ENCODE measurements at regions not wholly inside any gene's neighbourhood (a gene's known extent, or its start where the extent isn't known, plus 50 kb on each side); places are given as distances from the start of the nearest gene placed in this dataset.

DNA sequence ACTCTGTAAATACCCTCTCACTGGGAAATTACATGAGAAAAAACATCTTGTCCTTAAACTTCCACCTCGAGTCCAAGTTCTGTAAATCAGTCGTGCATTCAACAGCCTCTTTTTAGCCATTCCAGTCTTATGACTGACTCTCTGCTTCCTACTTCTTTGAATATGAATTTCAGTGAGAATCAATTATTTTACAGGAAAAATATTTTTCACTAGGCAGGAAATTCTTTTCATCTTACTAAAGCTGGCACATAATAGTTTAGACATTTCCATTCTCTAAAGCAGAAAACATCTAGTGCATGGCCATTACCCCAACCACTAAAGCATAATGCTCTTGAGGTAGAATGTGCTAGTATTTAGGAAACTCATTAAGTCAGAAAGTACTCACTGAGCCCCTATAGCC lies 565.7 kb upstream of the FAT1 start:
- in situ Hi-C loops (cut with HindIII; ENCODE audit: low pct_ligation_motif_present, low sequenced_read_pairs), result no loop called here
- TF ChIP-seq, protein P1, sequence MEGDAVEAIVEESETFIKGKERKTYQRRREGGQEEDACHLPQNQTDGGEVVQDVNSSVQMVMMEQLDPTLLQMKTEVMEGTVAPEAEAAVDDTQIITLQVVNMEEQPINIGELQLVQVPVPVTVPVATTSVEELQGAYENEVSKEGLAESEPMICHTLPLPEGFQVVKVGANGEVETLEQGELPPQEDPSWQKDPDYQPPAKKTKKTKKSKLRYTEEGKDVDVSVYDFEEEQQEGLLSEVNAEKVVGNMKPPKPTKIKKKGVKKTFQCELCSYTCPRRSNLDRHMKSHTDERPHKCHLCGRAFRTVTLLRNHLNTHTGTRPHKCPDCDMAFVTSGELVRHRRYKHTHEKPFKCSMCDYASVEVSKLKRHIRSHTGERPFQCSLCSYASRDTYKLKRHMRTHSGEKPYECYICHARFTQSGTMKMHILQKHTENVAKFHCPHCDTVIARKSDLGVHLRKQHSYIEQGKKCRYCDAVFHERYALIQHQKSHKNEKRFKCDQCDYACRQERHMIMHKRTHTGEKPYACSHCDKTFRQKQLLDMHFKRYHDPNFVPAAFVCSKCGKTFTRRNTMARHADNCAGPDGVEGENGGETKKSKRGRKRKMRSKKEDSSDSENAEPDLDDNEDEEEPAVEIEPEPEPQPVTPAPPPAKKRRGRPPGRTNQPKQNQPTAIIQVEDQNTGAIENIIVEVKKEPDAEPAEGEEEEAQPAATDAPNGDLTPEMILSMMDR (IDR thresholded peaks at IDR 0.05; ENCODE audit: low read depth, low read length, missing control alignments), result no peak

DNA sequence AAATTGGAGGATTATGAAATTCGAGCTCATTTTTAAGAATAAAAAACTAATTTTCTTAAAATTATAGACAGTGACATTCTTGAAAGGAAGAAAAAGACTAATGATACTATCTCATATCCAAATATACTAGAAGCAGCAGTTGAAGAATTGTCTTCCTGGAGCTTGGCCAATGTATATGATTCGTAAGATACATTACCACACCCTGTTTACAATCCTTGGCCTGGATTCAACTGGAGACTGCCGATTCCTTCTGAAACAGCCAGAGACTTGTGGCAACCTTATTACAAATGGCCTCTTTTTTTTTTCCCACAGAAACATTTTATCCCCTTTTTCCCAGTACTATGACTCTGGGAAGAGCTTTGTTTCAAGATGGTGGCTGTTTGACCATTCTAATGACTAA lies 571.2 kb upstream of the FAT1 start:
- DNase-seq, result no peak
- no peak overlapping the region for H3K4me3 ChIP-seq (ENCODE audit: low read depth, low read length)
- TF ChIP-seq, protein P1 (IDR thresholded peaks at IDR 0.05; ENCODE audit: low read depth, low read length, missing control alignments), result no peak
- in situ Hi-C loops (cut with HindIII; ENCODE audit: low pct_ligation_motif_present, low sequenced_read_pairs), result no loop called here
- no peaks in the 10 kb centered on the region for H3K36me3 ChIP-seq (replicated peaks)
- H3K27me3 ChIP-seq (replicated peaks), result no peaks in the 10 kb centered on the region
- no peak overlapping the region for H3K27ac ChIP-seq

More for the DNA sequence above, 565.7 kb upstream of the FAT1 start:
- no peaks in the 10 kb centered on the region for H3K36me3 ChIP-seq (replicated peaks)
- DNase-seq, result no peak
- no peak overlapping the region for H3K27ac ChIP-seq
- no peaks in the 10 kb centered on the region for H3K27me3 ChIP-seq (replicated peaks)
- H3K4me3 ChIP-seq (ENCODE audit: low read depth, low read length), result no peak overlapping the region

DNA sequence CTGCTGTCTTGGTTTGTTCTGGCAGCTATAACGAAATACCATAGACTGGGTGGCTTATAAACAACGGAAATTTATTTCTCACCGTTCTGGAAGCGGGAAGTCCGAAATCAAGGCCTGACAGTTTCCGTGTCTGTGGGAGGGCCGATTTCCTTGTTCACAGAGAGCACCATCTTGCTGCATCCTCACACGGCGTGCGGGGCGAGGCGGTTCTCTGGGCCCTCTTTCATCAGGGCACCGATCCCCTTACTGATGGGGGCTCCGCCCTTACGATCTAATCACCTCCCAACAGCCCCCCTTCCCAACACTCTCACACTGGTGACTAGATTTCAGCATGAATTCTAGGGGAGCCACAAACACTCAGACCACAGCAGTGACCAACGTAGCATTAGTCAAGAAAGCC lies 578.3 kb upstream of the FAT1 start:
- in situ Hi-C loops (cut with HindIII; ENCODE audit: low pct_ligation_motif_present, low sequenced_read_pairs), result no loop called here
- DNase-seq, result no peak
- TF ChIP-seq, protein P1 (IDR thresholded peaks at IDR 0.05; ENCODE audit: low read depth, low read length, missing control alignments), result no peak

DNA sequence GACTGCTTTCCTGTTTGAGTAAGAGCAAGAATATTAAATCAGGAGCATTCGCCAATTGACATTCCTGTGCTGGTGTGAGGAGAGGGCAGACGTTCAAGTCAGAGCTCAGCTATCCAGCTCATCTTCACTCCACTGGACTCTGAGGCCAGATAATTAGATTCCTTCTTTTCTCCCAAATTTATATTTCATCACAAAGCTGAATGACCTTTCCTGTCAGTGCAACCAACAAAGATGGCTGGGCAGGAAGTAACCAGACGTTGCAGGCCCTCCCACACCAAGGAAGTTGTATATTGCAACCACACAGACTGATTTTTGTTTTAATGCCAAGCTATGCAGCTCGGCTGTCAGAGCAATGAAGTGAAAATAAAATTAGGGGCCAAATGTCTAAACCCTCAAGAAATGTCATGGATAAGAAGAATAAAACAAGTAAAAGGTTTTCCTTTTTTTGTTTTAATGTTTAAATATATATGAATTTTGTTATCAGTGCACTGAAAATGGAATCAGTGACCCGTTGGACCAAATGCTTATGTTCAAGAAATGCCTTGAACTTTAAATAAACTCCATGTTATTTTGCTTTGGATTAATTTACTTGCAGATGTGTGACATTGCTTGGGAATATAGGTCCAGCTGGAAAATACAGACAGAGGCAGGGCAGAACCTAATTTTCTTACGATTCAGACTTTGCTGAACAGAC lies 578.9 kb upstream of the FAT1 start:
- H3K4me3 ChIP-seq (ENCODE audit: low read depth, low read length), result no peak overlapping the region
- H3K27ac ChIP-seq, result no peak overlapping the region
- H3K27me3 ChIP-seq (replicated peaks), result no peaks in the 10 kb centered on the region
- H3K36me3 ChIP-seq (replicated peaks), result no peaks in the 10 kb centered on the region
- TF ChIP-seq, protein P1 (IDR thresholded peaks at IDR 0.05; ENCODE audit: low read depth, low read length, missing control alignments), result no peak
- DNase-seq, result no peak
- in situ Hi-C loops (cut with HindIII; ENCODE audit: low pct_ligation_motif_present, low sequenced_read_pairs), result no loop called here

More for the DNA sequence above, 578.3 kb upstream of the FAT1 start:
- Histone ChIP-seq H3K27me3 (replicated peaks) (no peaks in the 10 kb centered on the region), H3K36me3 (replicated peaks) (no peaks in the 10 kb centered on the region), H3K27ac (no peak overlapping the region), H3K4me3 (ENCODE audit: low read depth, low read length) (no peak overlapping the region)

DNA sequence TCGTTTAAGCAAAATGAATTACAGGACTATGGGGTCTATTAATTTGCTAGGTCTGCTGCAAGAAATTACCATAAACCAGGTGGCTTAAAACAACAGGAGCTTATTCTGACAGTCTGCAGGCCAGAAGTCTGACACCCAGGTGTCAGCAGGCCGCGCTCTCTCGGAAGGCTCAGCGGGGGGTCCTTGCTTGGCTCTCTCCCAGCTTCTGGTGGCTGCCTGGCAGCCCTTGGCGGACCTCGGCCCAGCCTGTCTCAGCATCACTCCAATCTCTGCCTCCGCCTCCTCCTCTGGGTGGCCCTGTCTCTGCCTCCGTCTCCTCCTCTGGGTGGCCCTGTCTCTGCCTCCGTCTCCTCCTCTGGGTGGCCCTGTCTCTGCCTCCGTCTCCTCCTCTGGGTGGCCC lies 580.5 kb upstream of the FAT1 start:
- H3K27me3 ChIP-seq (replicated peaks), result no peaks in the 10 kb centered on the region
- no peak overlapping the region for H3K27ac ChIP-seq
- TF ChIP-seq, protein P1 (IDR thresholded peaks at IDR 0.05; ENCODE audit: low read depth, low read length, missing control alignments), result no peak
- in situ Hi-C loops (cut with HindIII; ENCODE audit: low pct_ligation_motif_present, low sequenced_read_pairs), result no loop called here
- H3K36me3 ChIP-seq (replicated peaks), result no peaks in the 10 kb centered on the region
- H3K4me3 ChIP-seq (ENCODE audit: low read depth, low read length), result no peak overlapping the region
- DNase-seq, result no peak

DNA sequence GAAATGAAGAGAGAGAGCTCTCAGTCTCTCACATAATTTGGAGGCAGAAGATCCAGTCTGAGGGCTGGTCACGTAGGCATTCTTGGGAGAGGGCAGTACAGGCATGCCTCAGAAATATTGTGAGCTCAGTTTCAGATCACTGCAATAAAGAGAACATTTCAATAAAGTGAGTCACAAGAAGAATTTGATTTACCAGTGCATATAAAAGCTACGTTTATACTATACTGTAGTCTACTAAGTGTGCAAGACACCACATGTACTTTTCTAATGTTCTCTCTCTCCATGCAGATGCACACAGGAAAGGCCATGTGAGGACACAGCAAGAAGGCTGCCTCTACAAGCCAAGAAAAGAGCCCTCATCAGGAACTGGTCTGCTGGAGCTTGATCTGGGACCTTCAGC lies 583.5 kb upstream of the FAT1 start:
- in situ Hi-C loops (cut with HindIII; ENCODE audit: low pct_ligation_motif_present, low sequenced_read_pairs), result no loop called here
- no peaks in the 10 kb centered on the region for H3K36me3 ChIP-seq (replicated peaks)
- H3K27ac ChIP-seq, result no peak overlapping the region
- no peaks in the 10 kb centered on the region for H3K27me3 ChIP-seq (replicated peaks)
- no peak overlapping the region for H3K4me3 ChIP-seq (ENCODE audit: low read depth, low read length)
- TF ChIP-seq, protein P1 (IDR thresholded peaks at IDR 0.05; ENCODE audit: low read depth, low read length, missing control alignments), result no peak
- DNase-seq, result no peak
